ENCODE measurements at regions not wholly inside any gene's neighbourhood (a gene's known extent, or its start where the extent isn't known, plus 50 kb on each side); places are given as distances from the start of the nearest gene placed in this dataset.

DNA sequence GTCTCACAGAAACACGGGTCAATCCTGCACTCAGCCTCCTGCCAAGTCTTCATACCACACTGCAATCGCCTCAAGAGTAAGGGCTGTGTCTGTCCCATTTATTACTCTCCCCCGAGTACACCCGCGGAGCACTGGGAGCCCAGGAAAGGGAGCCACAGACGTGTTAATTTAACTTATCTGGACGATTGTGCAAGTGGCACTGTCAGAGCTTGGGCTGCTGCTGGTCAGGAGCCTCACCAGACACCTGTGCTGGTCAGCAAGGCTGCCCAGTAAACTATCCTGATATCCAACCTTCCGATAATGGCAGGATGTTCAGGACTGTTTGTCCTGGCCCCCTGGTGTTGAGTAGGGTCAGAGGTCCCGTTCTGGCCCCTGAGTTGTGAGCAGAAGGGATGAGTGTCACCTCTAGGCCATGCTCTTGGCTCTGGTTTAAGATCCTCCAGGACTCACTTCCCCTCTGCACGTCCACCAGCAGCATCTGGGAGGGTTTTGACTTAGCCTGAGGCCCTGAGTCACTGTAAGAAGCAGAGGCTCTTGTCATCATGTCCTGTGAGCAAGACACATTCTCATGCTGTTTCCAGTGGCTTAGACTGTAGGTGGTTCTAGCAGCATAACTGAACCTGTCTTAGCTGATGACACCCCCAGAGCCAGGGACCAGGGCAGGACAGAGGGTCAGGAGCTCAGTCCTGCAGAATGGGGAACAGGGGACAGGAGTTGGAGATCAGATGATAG is 82.5 kb upstream of the ARL4C start:
- TF ChIP-seq, protein P1, sequence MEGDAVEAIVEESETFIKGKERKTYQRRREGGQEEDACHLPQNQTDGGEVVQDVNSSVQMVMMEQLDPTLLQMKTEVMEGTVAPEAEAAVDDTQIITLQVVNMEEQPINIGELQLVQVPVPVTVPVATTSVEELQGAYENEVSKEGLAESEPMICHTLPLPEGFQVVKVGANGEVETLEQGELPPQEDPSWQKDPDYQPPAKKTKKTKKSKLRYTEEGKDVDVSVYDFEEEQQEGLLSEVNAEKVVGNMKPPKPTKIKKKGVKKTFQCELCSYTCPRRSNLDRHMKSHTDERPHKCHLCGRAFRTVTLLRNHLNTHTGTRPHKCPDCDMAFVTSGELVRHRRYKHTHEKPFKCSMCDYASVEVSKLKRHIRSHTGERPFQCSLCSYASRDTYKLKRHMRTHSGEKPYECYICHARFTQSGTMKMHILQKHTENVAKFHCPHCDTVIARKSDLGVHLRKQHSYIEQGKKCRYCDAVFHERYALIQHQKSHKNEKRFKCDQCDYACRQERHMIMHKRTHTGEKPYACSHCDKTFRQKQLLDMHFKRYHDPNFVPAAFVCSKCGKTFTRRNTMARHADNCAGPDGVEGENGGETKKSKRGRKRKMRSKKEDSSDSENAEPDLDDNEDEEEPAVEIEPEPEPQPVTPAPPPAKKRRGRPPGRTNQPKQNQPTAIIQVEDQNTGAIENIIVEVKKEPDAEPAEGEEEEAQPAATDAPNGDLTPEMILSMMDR (optimal IDR thresholded peaks at IDR 0.05 in 1 of 3, IDR thresholded peaks at IDR 0.05 in 1 of 3, conservative IDR thresholded peaks at IDR 0.05 in 1 of 3; ENCODE audit: extremely low read depth in 1 of 3, insufficient read depth in 2 of 3, low read length in 3 of 3), result peak in 1 of 3 experiments; percentile 3
- TF ChIP-seq EZH2 (IDR thresholded peaks at IDR 0.05; ENCODE audit: low read length), result no peak

Measured in keratinocyte (primary cell).